ENCODE measurements at regions not wholly inside any gene's neighbourhood (a gene's known extent, or its start where the extent isn't known, plus 50 kb on each side); places are given as distances from the start of the nearest gene placed in this dataset.

DNA sequence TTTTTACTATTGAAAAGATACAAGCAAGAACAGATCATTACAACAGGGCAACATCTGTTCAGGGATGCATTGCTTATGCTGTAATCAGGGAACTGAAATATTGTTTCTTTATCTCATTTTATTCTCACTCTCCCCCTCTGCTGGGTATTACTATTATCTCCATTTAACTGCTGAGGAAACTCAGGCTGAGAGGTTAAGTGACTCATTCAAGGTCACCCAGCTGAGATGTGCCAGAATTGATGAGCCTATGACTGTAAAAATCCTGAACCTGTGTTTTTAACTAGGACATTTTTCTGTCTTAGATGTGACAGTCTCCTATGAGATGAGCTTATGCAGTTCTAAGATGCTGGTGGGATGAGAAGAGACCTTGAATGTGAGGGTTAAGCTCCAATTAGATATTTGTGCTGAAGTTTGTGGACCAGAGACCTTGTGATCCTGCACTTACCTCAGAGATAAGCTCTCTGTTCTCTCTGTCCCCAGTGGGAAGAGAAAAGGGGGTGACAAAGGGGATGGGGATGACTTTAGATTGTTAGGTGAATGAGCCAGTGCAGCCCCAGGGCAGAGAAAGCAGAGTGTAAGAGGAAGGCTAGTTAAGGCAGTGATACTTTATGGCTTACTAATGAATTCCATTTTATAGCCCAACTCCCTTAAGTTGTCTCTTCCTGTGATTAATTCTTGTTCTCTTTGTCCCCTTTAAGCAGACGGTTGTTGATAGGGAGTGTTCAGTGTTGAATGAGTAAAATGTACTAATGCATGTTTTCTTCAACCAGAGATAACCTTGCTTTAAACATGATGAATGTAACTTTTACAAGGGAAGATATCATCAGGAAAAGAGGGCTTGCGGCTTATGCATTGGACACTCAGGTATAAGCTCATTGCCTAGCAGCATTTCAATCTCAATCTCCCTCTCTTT lies 111.4 kb downstream of the HLX start:
- Histone ChIP-seq H3K27ac (no peak overlapping the region), H3K4me1 (no peaks in the 10 kb centered on the region), H3K4me3 (no peak overlapping the region), H3K36me3 (no peaks in the 10 kb centered on the region), H3K9me3 (no peaks in the 10 kb centered on the region), H3K27me3 (no peaks in the 10 kb centered on the region)
- DNase-seq (no peak), ATAC-seq (no peak)
- intact Hi-C loops (cut with DNase I; ENCODE audit: low total_unique reads), result no loop called here
- in situ Hi-C loops (cut with MboI; ENCODE audit: low sequenced_read_pairs in 4 of 4), result no loop called here
- TF ChIP-seq POLR2A (IDR thresholded peaks at IDR 0.05), result no peak
- TF ChIP-seq, protein P1, sequence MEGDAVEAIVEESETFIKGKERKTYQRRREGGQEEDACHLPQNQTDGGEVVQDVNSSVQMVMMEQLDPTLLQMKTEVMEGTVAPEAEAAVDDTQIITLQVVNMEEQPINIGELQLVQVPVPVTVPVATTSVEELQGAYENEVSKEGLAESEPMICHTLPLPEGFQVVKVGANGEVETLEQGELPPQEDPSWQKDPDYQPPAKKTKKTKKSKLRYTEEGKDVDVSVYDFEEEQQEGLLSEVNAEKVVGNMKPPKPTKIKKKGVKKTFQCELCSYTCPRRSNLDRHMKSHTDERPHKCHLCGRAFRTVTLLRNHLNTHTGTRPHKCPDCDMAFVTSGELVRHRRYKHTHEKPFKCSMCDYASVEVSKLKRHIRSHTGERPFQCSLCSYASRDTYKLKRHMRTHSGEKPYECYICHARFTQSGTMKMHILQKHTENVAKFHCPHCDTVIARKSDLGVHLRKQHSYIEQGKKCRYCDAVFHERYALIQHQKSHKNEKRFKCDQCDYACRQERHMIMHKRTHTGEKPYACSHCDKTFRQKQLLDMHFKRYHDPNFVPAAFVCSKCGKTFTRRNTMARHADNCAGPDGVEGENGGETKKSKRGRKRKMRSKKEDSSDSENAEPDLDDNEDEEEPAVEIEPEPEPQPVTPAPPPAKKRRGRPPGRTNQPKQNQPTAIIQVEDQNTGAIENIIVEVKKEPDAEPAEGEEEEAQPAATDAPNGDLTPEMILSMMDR (IDR thresholded peaks at IDR 0.05 in 4 of 5, conservative IDR thresholded peaks at IDR 0.05 in 1 of 5), result no peak

DNA sequence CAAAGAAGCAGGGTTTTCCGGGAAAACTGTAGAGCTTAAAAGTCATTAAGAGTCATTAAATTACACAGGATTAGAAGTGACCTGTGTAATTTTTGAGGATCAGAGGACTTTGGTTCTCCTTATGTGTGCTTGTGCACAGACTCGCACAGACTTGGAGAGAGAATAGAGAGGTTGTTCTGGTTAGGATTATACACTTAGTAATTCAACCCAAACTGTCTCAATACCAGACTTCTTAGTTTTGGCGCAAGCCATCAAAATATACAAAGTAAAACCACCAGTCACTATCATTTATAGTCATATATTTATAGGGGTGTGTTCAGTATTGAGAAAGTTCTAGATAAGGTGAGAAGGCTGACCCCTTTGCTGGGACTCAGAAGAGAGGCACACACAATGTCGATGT lies 112.3 kb downstream of the HLX start:
- H3K36me3 ChIP-seq, result no peaks in the 10 kb centered on the region
- H3K27ac ChIP-seq, result no peak overlapping the region
- ATAC-seq (no peak), DNase-seq (no peak)
- TF ChIP-seq, protein P1 (IDR thresholded peaks at IDR 0.05 in 4 of 5, conservative IDR thresholded peaks at IDR 0.05 in 1 of 5), result no peak
- no peak for TF ChIP-seq POLR2A (IDR thresholded peaks at IDR 0.05)
- intact Hi-C loops (cut with DNase I; ENCODE audit: low total_unique reads) (no loop called here), in situ Hi-C loops (cut with MboI; ENCODE audit: low sequenced_read_pairs in 4 of 4) (no loop called here)
- H3K27me3 ChIP-seq, result no peaks in the 10 kb centered on the region
- H3K4me3 ChIP-seq, result no peak overlapping the region
- H3K9me3 ChIP-seq, result no peaks in the 10 kb centered on the region
- no peaks in the 10 kb centered on the region for H3K4me1 ChIP-seq

DNA sequence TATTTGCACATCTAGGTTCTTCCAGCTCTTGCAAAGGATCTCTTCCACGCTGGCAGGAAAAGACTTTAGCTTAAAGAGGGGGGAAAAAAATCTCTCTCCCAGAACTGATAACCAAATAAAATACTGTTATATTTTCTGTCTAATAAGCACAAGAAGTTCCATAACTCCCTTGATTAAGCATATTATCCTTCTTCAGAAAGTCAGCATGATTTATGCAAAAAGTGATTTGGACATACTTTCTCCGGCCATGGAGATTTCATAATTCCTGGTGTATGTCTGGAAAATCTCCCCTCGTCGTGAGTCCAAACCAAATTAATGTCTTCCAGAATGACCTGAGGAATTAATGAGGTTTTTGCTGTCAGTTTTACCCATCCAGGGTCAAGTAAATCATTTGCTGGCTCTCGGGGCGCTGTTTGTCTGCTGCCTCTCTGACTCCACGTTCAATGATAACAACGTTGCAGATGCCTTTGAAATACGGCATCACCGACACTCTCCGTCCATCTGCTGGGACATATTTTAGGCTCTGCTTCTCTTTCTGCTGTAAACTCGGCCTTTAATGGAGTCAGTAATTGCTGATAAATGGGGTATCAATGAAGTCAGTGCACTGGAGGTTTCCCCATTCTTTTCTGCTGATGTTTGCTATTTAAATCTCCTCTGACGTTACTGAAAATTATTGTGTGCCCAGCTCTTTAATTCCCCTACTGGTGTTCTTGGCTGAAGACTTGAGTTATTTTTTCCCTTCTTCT lies 112.9 kb downstream of the HLX start:
- in situ Hi-C loops (cut with MboI; ENCODE audit: low sequenced_read_pairs in 4 of 4) (no loop called here), intact Hi-C loops (cut with DNase I; ENCODE audit: low total_unique reads) (no loop called here)
- Histone ChIP-seq H3K9me3 (no peaks in the 10 kb centered on the region), H3K4me3 (peak overlapping the region in 1 of 4 donors; percentile 22), H3K27ac (no peak overlapping the region), H3K27me3 (no peaks in the 10 kb centered on the region), H3K4me1 (no peaks in the 10 kb centered on the region), H3K36me3 (no peaks in the 10 kb centered on the region)
- TF ChIP-seq, protein P1 (IDR thresholded peaks at IDR 0.05 in 4 of 5, conservative IDR thresholded peaks at IDR 0.05 in 1 of 5), result no peak
- no peak for TF ChIP-seq POLR2A (IDR thresholded peaks at IDR 0.05)
- ATAC-seq (no peak), DNase-seq (no peak)

DNA sequence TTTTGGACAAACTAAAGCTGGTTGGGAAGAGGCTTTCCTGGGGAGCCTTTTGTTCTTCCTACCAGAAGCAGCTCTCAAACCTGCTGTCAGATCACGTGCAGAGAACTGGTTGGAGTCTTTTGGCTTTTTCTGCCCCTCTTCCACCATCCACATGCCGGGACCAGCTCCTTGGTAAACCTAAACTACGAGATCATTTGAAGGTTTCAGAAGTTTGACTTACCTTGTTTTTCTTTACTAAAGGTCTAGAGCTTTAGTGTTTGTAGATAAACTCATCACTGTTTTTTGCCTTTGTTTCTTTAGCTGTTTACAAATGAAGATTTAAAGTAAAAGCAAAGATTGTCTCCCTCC lies 113.4 kb downstream of the HLX start:
- intact Hi-C loops (cut with DNase I; ENCODE audit: low total_unique reads) (no loop called here), in situ Hi-C loops (cut with MboI; ENCODE audit: low sequenced_read_pairs in 4 of 4) (no loop called here)
- TF ChIP-seq, protein P1 (IDR thresholded peaks at IDR 0.05 in 4 of 5, conservative IDR thresholded peaks at IDR 0.05 in 1 of 5), result no peak
- TF ChIP-seq POLR2A (IDR thresholded peaks at IDR 0.05), result no peak
- ATAC-seq (no peak), DNase-seq (no peak)
- no peaks in the 10 kb centered on the region for H3K9me3 ChIP-seq
- H3K4me1 ChIP-seq, result no peaks in the 10 kb centered on the region
- no peak overlapping the region for H3K27ac ChIP-seq
- H3K27me3 ChIP-seq, result no peaks in the 10 kb centered on the region
- no peak overlapping the region for H3K4me3 ChIP-seq
- H3K36me3 ChIP-seq, result no peaks in the 10 kb centered on the region
